Esophagus muscularis mucosa (tissue), 4 donors: ENCODE measurements at regions not wholly inside any gene's neighbourhood (a gene's known extent, or its start where the extent isn't known, plus 50 kb on each side); places are given as distances from the start of the nearest gene placed in this dataset.

ENCODE experiments used
- DNase-seq: peaks from one replicate; pipeline ENCODE4 v3.0.0-alpha.2; 2017; ENCODE audit errors: extremely low spot score
- H3K27ac ChIP-seq, 4 donors: fragments of 200-600 bp; sonication (generic); replicated peaks in 1 of 4; 1 replicate in 3 of 4; 2 replicates in 1 of 4; pipeline ENCODE4 v1.5.1; 2016 to 2019; ENCODE audit warnings: mild to moderate bottlenecking in 1 of 4
- H3K27me3 ChIP-seq, 4 donors: fragments of 200-600 bp; sonication (generic); one replicate each; pipeline versions ENCODE4 v1.5.1 to v1.6.0; 2016 to 2019
- H3K36me3 ChIP-seq, 4 donors: fragments of 200-600 bp; sonication (generic); one replicate each; pipeline ENCODE4 v1.5.1; 2016 to 2019
- H3K4me1 ChIP-seq, 4 donors: fragments of 200-600 bp; sonication (generic); one replicate each; pipeline ENCODE4 v1.5.1; 2016 to 2019
- H3K4me3 ChIP-seq, 4 donors: fragments of 200-600 bp; sonication (generic); 1 replicate in 2 of 4; 2 replicates in 2 of 4; pipeline ENCODE4 v1.5.1; 2016 to 2019; ENCODE audit warnings: mild to moderate bottlenecking in 4 of 4, moderate library complexity in 1 of 4
- H3K9me3 ChIP-seq, 4 donors: fragments of 200-600 bp; sonication (generic); 1 replicate in 3 of 4; 2 replicates in 1 of 4; pipeline ENCODE4 v1.5.1; 2016 to 2019
- CTCF ChIP-seq, 3 experiments: fragments of 200-600 bp in 2 of 3; fragments of 450-650 bp in 1 of 3; sonication (generic) in 2 of 3; IDR thresholded peaks; one replicate each; pipeline ENCODE4 v1.5.1; 2017 to 2019; ENCODE audit warnings: antibody characterized with exemption in 3 of 3, mild to moderate bottlenecking in 2 of 3, moderate library complexity in 1 of 3
- EP300 ChIP-seq: sonication (generic); formaldehyde crosslinking; IDR thresholded peaks from one replicate; pipeline ENCODE4 v1.6.1; 2017; ENCODE audit warnings: antibody characterized with exemption
- POLR2A ChIP-seq: fragments of 450-650 bp; IDR thresholded peaks from one replicate; pipeline ENCODE4 v1.6.1; 2017; ENCODE audit warnings: antibody characterized with exemption, moderate library complexity, mild to moderate bottlenecking, low read depth
- POLR2AphosphoS5 ChIP-seq, 2 donors: sonication (generic); formaldehyde crosslinking; IDR thresholded peaks; one replicate each; pipeline ENCODE4 v1.6.1; 2017; ENCODE audit warnings: antibody characterized with exemption in 2 of 2
- WGBS: methylation state at CpG from one replicate; pipeline ENCODE4 v1.1.5; 2018; 5-methylcytosine and 5-hydroxymethylcytosine counted together
- intact Hi-C: fragments of 100-400 bp; cut with DNase I; formaldehyde crosslinking; loops from one replicate; pipeline ENCODE4 v1.15.1; 2023

- no peaks in the 10 kb centered on the region for H3K27me3 ChIP-seq
- no peaks in the 10 kb centered on the region for H3K9me3 ChIP-seq
- intact Hi-C loops = no loop called here
- H3K4me3 ChIP-seq = no peak overlapping the region
- no peaks in the 10 kb centered on the region for H3K4me1 ChIP-seq
- 66% methylated on average over 2 of the region's 2 CpGs for WGBS
- no peak for DNase-seq
- no peak overlapping the region for H3K27ac ChIP-seq
- TF ChIP-seq POLR2AphosphoS5 (IDR thresholded peaks at IDR 0.05) (no peak), EP300 (no peak), CTCF (IDR thresholded peaks at IDR 0.05) (no peak), POLR2A (no peak)
- H3K36me3 ChIP-seq = no peaks in the 10 kb centered on the region
Measured at GRCh38 chr4:133484287-133484686, 335.2 kb downstream of the PCDH10 start.

GRCh38 chr4:133483600-133484246 is 334.6 kb downstream of the PCDH10 start:
- H3K27ac ChIP-seq = no peak overlapping the region
- H3K36me3 ChIP-seq = no peaks in the 10 kb centered on the region
- H3K9me3 ChIP-seq = no peaks in the 10 kb centered on the region
- no peak for TF ChIP-seq POLR2AphosphoS5 (IDR thresholded peaks at IDR 0.05)
- TF ChIP-seq CTCF (IDR thresholded peaks at IDR 0.05) = peak; percentile 14 to 25 (median 23)
- no peak for TF ChIP-seq POLR2A
- no peak for TF ChIP-seq EP300
- intact Hi-C loops = no loop called here
- H3K27me3 ChIP-seq = no peaks in the 10 kb centered on the region
- no peaks in the 10 kb centered on the region for H3K4me1 ChIP-seq
- H3K4me3 ChIP-seq = no peak overlapping the region
- 69% methylated on average over 4 of the region's 4 CpGs for WGBS
- DNase-seq = no peak

GRCh38 chr4:133476063-133476462 is 327.0 kb downstream of the PCDH10 start:
- TF ChIP-seq POLR2AphosphoS5 (IDR thresholded peaks at IDR 0.05) (no peak), POLR2A (no peak), CTCF (IDR thresholded peaks at IDR 0.05) (no peak), EP300 (no peak)
- H3K36me3 ChIP-seq = no peaks in the 10 kb centered on the region
- 61% methylated on average over 1 of the region's 1 CpG for WGBS

GRCh38 chr4:133474501-133474900 is 325.4 kb downstream of the PCDH10 start:
- Histone ChIP-seq H3K27me3 (no peaks in the 10 kb centered on the region), H3K27ac (no peak overlapping the region), H3K4me3 (no peak overlapping the region), H3K9me3 (no peaks in the 10 kb centered on the region), H3K4me1 (no peaks in the 10 kb centered on the region), H3K36me3 (no peaks in the 10 kb centered on the region)
- TF ChIP-seq EP300 (no peak), POLR2AphosphoS5 (IDR thresholded peaks at IDR 0.05) (no peak), POLR2A (no peak), CTCF (IDR thresholded peaks at IDR 0.05) (no peak)
- DNase-seq = no peak
- WGBS = 91% methylated on average over 2 of the region's 2 CpGs
- intact Hi-C loops = no loop called here

More at GRCh38 chr4:133476063-133476462, 327.0 kb downstream of the PCDH10 start:
- no peaks in the 10 kb centered on the region for H3K9me3 ChIP-seq
- no peak overlapping the region for H3K27ac ChIP-seq
- no peaks in the 10 kb centered on the region for H3K4me1 ChIP-seq
- no peaks in the 10 kb centered on the region for H3K27me3 ChIP-seq
- H3K4me3 ChIP-seq = no peak overlapping the region
- DNase-seq = no peak
- intact Hi-C loops = no loop called here

GRCh38 chr4:133472244-133472643 is 323.1 kb downstream of the PCDH10 start:
- no peak overlapping the region for H3K4me3 ChIP-seq
- no peak for TF ChIP-seq POLR2A
- no peak for TF ChIP-seq CTCF (IDR thresholded peaks at IDR 0.05)
- no peak for TF ChIP-seq POLR2AphosphoS5 (IDR thresholded peaks at IDR 0.05)
- TF ChIP-seq EP300 = no peak
- no peaks in the 10 kb centered on the region for H3K36me3 ChIP-seq
- H3K9me3 ChIP-seq = no peaks in the 10 kb centered on the region
- DNase-seq = no peak
- H3K27ac ChIP-seq = no peak overlapping the region
- 70% methylated on average over 1 of the region's 1 CpG for WGBS
- intact Hi-C loops = no loop called here
- H3K27me3 ChIP-seq = no peaks in the 10 kb centered on the region
- no peaks in the 10 kb centered on the region for H3K4me1 ChIP-seq
